ENCODE measurements at regions not wholly inside any gene's neighbourhood (a gene's known extent, or its start where the extent isn't known, plus 50 kb on each side); places are given as distances from the start of the nearest gene placed in this dataset.

GRCh38 chr6:14440940-14441781 is 323.6 kb downstream of the CD83 start:
- H3K36me3 ChIP-seq (ENCODE audit: insufficient read depth, low read length): no peaks in the 10 kb centered on the region

GRCh38 chr6:14442242-14442641 is 324.7 kb downstream of the CD83 start:
- no peaks in the 10 kb centered on the region for H3K27me3 Mint-ChIP-seq
- Histone ChIP-seq H3K4me3 (ENCODE audit: low read length in 2 of 2) (no peak overlapping the region), H3K4me1 (ENCODE audit: insufficient read depth, low read length) (no peaks in the 10 kb centered on the region), H3K9me3 (ENCODE audit: control insufficient read depth in 1 of 2, low read length in 2 of 2) (no peaks in the 10 kb centered on the region), H3K27me3 (ENCODE audit: insufficient read depth, low read length) (no peaks in the 10 kb centered on the region), H3K27ac (ENCODE audit: low read depth, low read length) (no peak overlapping the region), H3K36me3 (ENCODE audit: insufficient read depth, low read length) (no peaks in the 10 kb centered on the region)
- ChIA-PET POLR2A (ENCODE audit: partially characterized antibody) (no interaction called here), CTCF (ENCODE audit: partially characterized antibody) (no interaction called here)
- intact Hi-C loops (cut with micrococcal nuclease): no loop called here
- peaks cover 0 to 1% (median 0%) of the 10 kb centered on the region in 4 donors for H3K4me1 Mint-ChIP-seq
- H3K36me3 Mint-ChIP-seq: no peaks in the 10 kb centered on the region
- no peak overlapping the region for H3K4me3 Mint-ChIP-seq
- H3K27ac Mint-ChIP-seq: no peak overlapping the region
- no peaks in the 10 kb centered on the region for H3K9me3 Mint-ChIP-seq
- no peak for DNase-seq

More at GRCh38 chr6:14440940-14441781, 323.6 kb downstream of the CD83 start:
- H3K27me3 Mint-ChIP-seq: no peaks in the 10 kb centered on the region
- H3K27ac ChIP-seq (ENCODE audit: low read depth, low read length): no peak overlapping the region
- no peak for DNase-seq
- ChIA-PET CTCF (ENCODE audit: partially characterized antibody) (no interaction called here), POLR2A (ENCODE audit: partially characterized antibody) (no interaction called here)
- H3K9me3 ChIP-seq (ENCODE audit: control insufficient read depth in 1 of 2, low read length in 2 of 2): no peaks in the 10 kb centered on the region
- intact Hi-C loops (cut with micrococcal nuclease): no loop called here
- no peaks in the 10 kb centered on the region for H3K9me3 Mint-ChIP-seq
- no peak overlapping the region for H3K4me3 Mint-ChIP-seq
- no peaks in the 10 kb centered on the region for H3K4me1 ChIP-seq (ENCODE audit: insufficient read depth, low read length)
- H3K27ac Mint-ChIP-seq: no peak overlapping the region
- H3K27me3 ChIP-seq (ENCODE audit: insufficient read depth, low read length): no peaks in the 10 kb centered on the region
- H3K36me3 Mint-ChIP-seq: no peaks in the 10 kb centered on the region
- H3K4me3 ChIP-seq (ENCODE audit: low read length in 2 of 2): no peak overlapping the region
- H3K4me1 Mint-ChIP-seq: peaks cover 0 to 1% (median 0%) of the 10 kb centered on the region in 4 donors

- intact Hi-C loops (cut with micrococcal nuclease): no loop called here
- Mint-ChIP-seq H3K27ac (no peak overlapping the region), H3K27me3 (no peaks in the 10 kb centered on the region), H3K4me3 (no peak overlapping the region), H3K4me1 (peaks cover 0 to 6% (median 3%) of the 10 kb centered on the region in 4 donors), H3K9me3 (peaks cover 0 to 7% (median 2%) of the 10 kb centered on the region in 8 donors), H3K36me3 (no peaks in the 10 kb centered on the region)
- Histone ChIP-seq H3K27me3 (ENCODE audit: insufficient read depth, low read length) (no peaks in the 10 kb centered on the region), H3K36me3 (ENCODE audit: insufficient read depth, low read length) (no peaks in the 10 kb centered on the region), H3K27ac (ENCODE audit: low read depth, low read length) (no peak overlapping the region), H3K4me1 (ENCODE audit: insufficient read depth, low read length) (no peaks in the 10 kb centered on the region), H3K9me3 (ENCODE audit: control insufficient read depth in 1 of 2, low read length in 2 of 2) (no peaks in the 10 kb centered on the region), H3K4me3 (ENCODE audit: low read length in 2 of 2) (no peak overlapping the region)
- DNase-seq: no peak
- ChIA-PET POLR2A (ENCODE audit: partially characterized antibody) (interaction anchor here (0.8 kb wide), 1 partner anchor 27 kb away, joined by 3 read pairs; no protein-coding TSS in a partner anchor), CTCF (ENCODE audit: partially characterized antibody) (no interaction called here)
These were observed 326.2 kb downstream of the CD83 start for GRCh38 chr6:14443629-14444268.

GRCh38 chr6:14444295-14444972 is 326.9 kb downstream of the CD83 start:
- no peaks in the 10 kb centered on the region for H3K9me3 ChIP-seq (ENCODE audit: control insufficient read depth in 1 of 2, low read length in 2 of 2)
- no peak overlapping the region for H3K4me3 ChIP-seq (ENCODE audit: low read length in 2 of 2)
- H3K27me3 ChIP-seq (ENCODE audit: insufficient read depth, low read length): no peaks in the 10 kb centered on the region
- H3K4me3 Mint-ChIP-seq: no peak overlapping the region
- no peaks in the 10 kb centered on the region for H3K36me3 Mint-ChIP-seq
- H3K9me3 Mint-ChIP-seq: peaks cover 0 to 7% (median 2%) of the 10 kb centered on the region in 8 donors
- no peak overlapping the region for H3K27ac ChIP-seq (ENCODE audit: low read depth, low read length)
- intact Hi-C loops (cut with micrococcal nuclease): no loop called here
- peaks cover 4% of the 10 kb centered on the region for H3K4me1 ChIP-seq (ENCODE audit: insufficient read depth, low read length)
- CTCF ChIA-PET (ENCODE audit: partially characterized antibody): no interaction called here
- H3K27me3 Mint-ChIP-seq: no peaks in the 10 kb centered on the region
- POLR2A ChIA-PET (ENCODE audit: partially characterized antibody): interaction anchor here (0.8 kb wide), 1 partner anchor 26 kb away, joined by 3 read pairs; no protein-coding TSS in a partner anchor
- peaks cover 4 to 11% (median 6%) of the 10 kb centered on the region in 4 donors for H3K4me1 Mint-ChIP-seq
- H3K36me3 ChIP-seq (ENCODE audit: insufficient read depth, low read length): no peaks in the 10 kb centered on the region
- no peak overlapping the region for H3K27ac Mint-ChIP-seq
- DNase-seq: no peak

DNA sequence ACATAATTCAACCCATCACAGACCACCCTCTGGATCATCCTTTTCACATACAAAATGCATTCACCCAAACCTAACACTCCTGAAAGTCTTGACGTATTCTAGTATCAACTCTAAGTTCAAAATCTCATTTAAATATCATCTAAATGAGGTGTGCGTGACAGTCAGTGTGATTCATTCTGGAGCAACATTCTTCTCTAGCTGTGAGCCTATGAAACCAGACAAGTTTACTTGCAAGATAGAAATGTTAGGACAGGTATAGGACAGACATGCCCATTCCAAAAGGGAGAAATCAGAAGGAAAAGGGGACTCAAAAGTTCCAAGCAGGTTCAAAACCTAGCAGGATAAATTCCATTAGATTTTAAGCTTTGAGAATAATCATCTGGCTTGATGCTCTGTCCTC is 329.7 kb downstream of the CD83 start:
- H3K4me3 Mint-ChIP-seq: no peak overlapping the region
- Histone ChIP-seq H3K9me3 (ENCODE audit: control insufficient read depth in 1 of 2, low read length in 2 of 2) (no peaks in the 10 kb centered on the region), H3K36me3 (ENCODE audit: insufficient read depth, low read length) (no peaks in the 10 kb centered on the region), H3K4me3 (ENCODE audit: low read length in 2 of 2) (no peak overlapping the region), H3K27ac (ENCODE audit: low read depth, low read length) (no peak overlapping the region), H3K27me3 (ENCODE audit: insufficient read depth, low read length) (no peaks in the 10 kb centered on the region), H3K4me1 (ENCODE audit: insufficient read depth, low read length) (peaks cover 21% of the 10 kb centered on the region)
- peaks cover 0 to 7% (median 2%) of the 10 kb centered on the region in 8 donors for H3K9me3 Mint-ChIP-seq
- ChIA-PET CTCF (ENCODE audit: partially characterized antibody) (interaction anchor here (1.0 kb wide), 1 partner anchor 24 kb away, joined by 3 read pairs; no protein-coding TSS in a partner anchor), POLR2A (ENCODE audit: partially characterized antibody) (interaction anchor here (0.9 kb wide), 1 partner anchor 72 kb away, joined by 3 read pairs; no protein-coding TSS in a partner anchor)
- no peaks in the 10 kb centered on the region for H3K27me3 Mint-ChIP-seq
- no peaks in the 10 kb centered on the region for H3K36me3 Mint-ChIP-seq
- H3K4me1 Mint-ChIP-seq: peaks cover 19 to 36% (median 24%) of the 10 kb centered on the region in 4 donors
- no peak overlapping the region for H3K27ac Mint-ChIP-seq
- no peak for DNase-seq
- intact Hi-C loops (cut with micrococcal nuclease): no loop called here

DNA sequence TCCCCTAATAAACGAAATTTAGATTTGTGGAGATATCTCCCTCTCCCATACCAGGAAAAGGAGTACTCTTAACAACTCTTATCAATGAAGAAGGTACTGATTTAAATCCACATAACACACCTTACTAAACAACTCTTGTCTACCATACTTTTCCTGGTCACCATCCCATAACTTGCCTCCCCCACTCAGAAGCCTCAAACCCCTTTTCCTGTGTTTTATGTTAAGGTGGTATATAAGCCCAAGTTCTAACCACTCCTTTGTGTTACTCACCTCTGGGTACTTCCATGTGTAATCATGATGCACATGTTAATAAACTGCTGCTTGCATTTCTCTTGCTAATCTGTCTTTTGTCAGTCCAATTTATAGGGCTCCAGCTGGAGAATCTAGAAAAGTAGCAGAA is 330.7 kb downstream of the CD83 start:
- no peak overlapping the region for H3K4me3 Mint-ChIP-seq
- peaks cover 27 to 46% (median 33%) of the 10 kb centered on the region in 4 donors for H3K4me1 Mint-ChIP-seq
- Histone ChIP-seq H3K4me1 (ENCODE audit: insufficient read depth, low read length) (peaks cover 31% of the 10 kb centered on the region), H3K9me3 (ENCODE audit: control insufficient read depth in 1 of 2, low read length in 2 of 2) (no peaks in the 10 kb centered on the region), H3K27ac (ENCODE audit: low read depth, low read length) (no peak overlapping the region), H3K27me3 (ENCODE audit: insufficient read depth, low read length) (no peaks in the 10 kb centered on the region), H3K36me3 (ENCODE audit: insufficient read depth, low read length) (no peaks in the 10 kb centered on the region), H3K4me3 (ENCODE audit: low read length in 2 of 2) (no peak overlapping the region)
- no peaks in the 10 kb centered on the region for H3K27me3 Mint-ChIP-seq
- DNase-seq: no peak
- no peak overlapping the region for H3K27ac Mint-ChIP-seq
- no peaks in the 10 kb centered on the region for H3K36me3 Mint-ChIP-seq
- CTCF ChIA-PET (ENCODE audit: partially characterized antibody): interaction anchor here (0.5 to 1.0 kb wide), 2 partner anchors 23 to 510 kb away, joined by 3 read pairs; no protein-coding TSS in a partner anchor
- intact Hi-C loops (cut with micrococcal nuclease): no loop called here
- peaks cover 0 to 7% (median 2%) of the 10 kb centered on the region in 8 donors for H3K9me3 Mint-ChIP-seq
- POLR2A ChIA-PET (ENCODE audit: partially characterized antibody): no interaction called here

GRCh38 chr6:14450133-14450504 is 332.5 kb downstream of the CD83 start:
- intact Hi-C loops (cut with micrococcal nuclease): no loop called here
- H3K4me3 ChIP-seq (ENCODE audit: low read length in 2 of 2): no peak overlapping the region
- H3K27me3 ChIP-seq (ENCODE audit: insufficient read depth, low read length): no peaks in the 10 kb centered on the region
- no peaks in the 10 kb centered on the region for H3K36me3 ChIP-seq (ENCODE audit: insufficient read depth, low read length)
- DNase-seq: no peak
- H3K27ac ChIP-seq (ENCODE audit: low read depth, low read length): no peak overlapping the region
- H3K4me1 Mint-ChIP-seq: peaks cover 43 to 65% (median 50%) of the 10 kb centered on the region in 4 donors
- no peak overlapping the region for H3K27ac Mint-ChIP-seq
- ChIA-PET CTCF (ENCODE audit: partially characterized antibody) (no interaction called here), POLR2A (ENCODE audit: partially characterized antibody) (no interaction called here)
- no peaks in the 10 kb centered on the region for H3K9me3 ChIP-seq (ENCODE audit: control insufficient read depth in 1 of 2, low read length in 2 of 2)
- H3K4me1 ChIP-seq (ENCODE audit: insufficient read depth, low read length): peaks cover 50% of the 10 kb centered on the region
- peak overlapping the region in 1 of 8 donors; percentile 4 for H3K4me3 Mint-ChIP-seq
- H3K27me3 Mint-ChIP-seq: no peaks in the 10 kb centered on the region
- no peaks in the 10 kb centered on the region for H3K36me3 Mint-ChIP-seq
- peaks cover 0 to 7% (median 2%) of the 10 kb centered on the region in 8 donors for H3K9me3 Mint-ChIP-seq
